GM19324 (cell line): ENCODE measurements at regions not wholly inside any gene's neighbourhood (a gene's known extent, or its start where the extent isn't known, plus 50 kb on each side); places are given as distances from the start of the nearest gene placed in this dataset.

Experiments
- ATAC-seq: cut with Tn5 transposase; IDR thresholded peaks from one replicate; pipeline ENCODE4 v1.9.1; 2021; ENCODE audit warnings: mild to moderate bottlenecking, moderate library complexity; ENCODE audit not compliant: unreplicated experiment, low FRiP score

GRCh38 chr7:15885678-15886077, 199.2 kb upstream of the MEOX2 start:
- ATAC-seq, result no peak

GRCh38 chr7:15874774-15875173, 188.3 kb upstream of the MEOX2 start:
- ATAC-seq, result no peak

- no peak for ATAC-seq
These were observed 183.9 kb upstream of the MEOX2 start for GRCh38 chr7:15870347-15870746.

GRCh38 chr7:15867441-15867840, 181.0 kb upstream of the MEOX2 start:
- ATAC-seq, result no peak

- ATAC-seq, result no peak
These were observed 180.3 kb upstream of the MEOX2 start for GRCh38 chr7:15866753-15867152.

GRCh38 chr7:15864626-15864991, 178.1 kb upstream of the MEOX2 start:
- no peak for ATAC-seq

GRCh38 chr7:15863951-15864625, 177.6 kb upstream of the MEOX2 start:
- ATAC-seq, result no peak

GRCh38 chr7:15862781-15863165, 176.3 kb upstream of the MEOX2 start:
- no peak for ATAC-seq

- no peak for ATAC-seq
These were observed 175.7 kb upstream of the MEOX2 start for GRCh38 chr7:15862016-15862780.

- no peak for ATAC-seq
These were observed 173.9 kb upstream of the MEOX2 start for GRCh38 chr7:15860264-15860949.

GRCh38 chr7:15857026-15857425, 170.5 kb upstream of the MEOX2 start:
- ATAC-seq, result no peak

- ATAC-seq, result no peak
These were observed 169.8 kb upstream of the MEOX2 start for GRCh38 chr7:15856311-15856710.

GRCh38 chr7:15855525-15856109, 169.1 kb upstream of the MEOX2 start:
- ATAC-seq, result no peak

- ATAC-seq, result no peak
These were observed 168.5 kb upstream of the MEOX2 start for GRCh38 chr7:15854841-15855524.

- ATAC-seq, result no peak
These were observed 167.5 kb upstream of the MEOX2 start for GRCh38 chr7:15853832-15854470.

- ATAC-seq, result no peak
These were observed 164.7 kb upstream of the MEOX2 start for GRCh38 chr7:15851201-15851600.

GRCh38 chr7:15848901-15849300, 162.4 kb upstream of the MEOX2 start:
- no peak for ATAC-seq

GRCh38 chr7:15848362-15848761, 161.9 kb upstream of the MEOX2 start:
- ATAC-seq, result no peak

GRCh38 chr7:15845868-15846267, 159.4 kb upstream of the MEOX2 start:
- no peak for ATAC-seq

GRCh38 chr7:15845461-15845860, 159.0 kb upstream of the MEOX2 start:
- no peak for ATAC-seq
